GM12892 (cell line): ENCODE measurements at regions not wholly inside any gene's neighbourhood (a gene's known extent, or its start where the extent isn't known, plus 50 kb on each side); places are given as distances from the start of the nearest gene placed in this dataset.

Experiments
- POLR2A ChIP-seq: IDR thresholded peaks from 2 replicates; pipeline ENCODE4 v1.6.1; 2011; ENCODE audit warnings: low read depth, low read length, control low read depth
- POLR2AphosphoS5 ChIP-seq: IDR thresholded peaks from 2 replicates; pipeline ENCODE4 v1.6.1; 2011; ENCODE audit warnings: low read depth, low read length, control low read depth

DNA sequence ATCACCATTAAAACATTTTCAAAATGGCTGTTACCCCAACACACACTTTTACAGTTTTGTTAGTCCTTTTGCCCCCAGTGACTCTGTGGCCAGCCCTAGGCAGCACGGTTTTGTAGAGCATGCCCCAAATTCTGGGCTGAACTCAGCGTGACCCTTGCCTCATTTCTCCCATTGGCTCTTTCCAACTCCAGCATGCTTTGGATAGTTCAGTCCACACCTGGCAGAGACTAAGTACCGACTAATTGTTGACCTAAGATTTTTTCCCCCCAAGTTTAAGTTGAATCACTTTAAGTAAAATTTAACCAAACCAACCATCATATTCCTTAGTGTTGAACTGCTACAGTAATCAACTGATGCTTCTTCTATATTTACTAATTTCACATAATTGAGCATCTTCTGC is 62.4 kb upstream of the LRRC8B start:
- TF ChIP-seq POLR2A (no peak), POLR2AphosphoS5 (no peak)
